Thyroid gland (tissue), 4 donors: ENCODE measurements at regions not wholly inside any gene's neighbourhood (a gene's known extent, or its start where the extent isn't known, plus 50 kb on each side); places are given as distances from the start of the nearest gene placed in this dataset.

Experiments used
- DNase-seq, 2 donors: peaks; one replicate each; pipeline ENCODE4 v3.0.0-alpha.2; 2019
- H3K27ac ChIP-seq, 3 donors: fragments of 200-600 bp; sonication (generic); 1 replicate in 2 of 3; 2 replicates in 1 of 3; pipeline ENCODE4 v1.5.1; 2016 to 2019; ENCODE audit warnings: mild to moderate bottlenecking in 1 of 3, moderate library complexity in 1 of 3
- H3K27me3 ChIP-seq: fragments of 200-600 bp; sonication (generic); one replicate; pipeline ENCODE4 v1.5.1; 2019
- H3K36me3 ChIP-seq, 2 donors: fragments of 200-600 bp; sonication (generic); one replicate each; pipeline ENCODE4 v1.5.1; 2016 to 2019
- H3K4me1 ChIP-seq, 2 donors: fragments of 200-600 bp; sonication (generic); one replicate each; pipeline ENCODE4 v1.5.1; 2017 to 2019
- H3K4me3 ChIP-seq, 3 donors: fragments of 200-600 bp; sonication (generic); replicated peaks in 1 of 3; 1 replicate in 2 of 3; 2 replicates in 1 of 3; pipeline ENCODE4 v1.5.1; 2016; ENCODE audit warnings: mild to moderate bottlenecking in 1 of 3
- H3K9me3 ChIP-seq: fragments of 200-600 bp; sonication (generic); one replicate; pipeline ENCODE4 v1.5.1; 2017
- CTCF ChIP-seq, 6 experiments: fragments of 200-600 bp in 3 of 6; fragments of 450-650 bp in 3 of 6; sonication (generic) in 3 of 6; IDR thresholded peaks; one replicate each; pipeline ENCODE4 v1.5.1; 2016 to 2019; ENCODE audit warnings: antibody characterized with exemption in 6 of 6, mild to moderate bottlenecking in 2 of 6, inconsistent platforms in 1 of 6, moderate library complexity in 1 of 6
- POLR2A ChIP-seq, 2 donors: fragments of 450-650 bp; IDR thresholded peaks; one replicate each; pipeline ENCODE4 v1.6.1; 2017; ENCODE audit warnings: antibody characterized with exemption in 2 of 2, mild to moderate bottlenecking in 2 of 2, moderate library complexity in 1 of 2
- WGBS, 2 donors: methylation state at CpG; one replicate each; pipeline ENCODE4 v1.1.5; 2017; 5-methylcytosine and 5-hydroxymethylcytosine counted together
- intact Hi-C: fragments of 100-400 bp; cut with DNase I; formaldehyde crosslinking; loops from one replicate; pipeline ENCODE4 v1.15.1; 2023

GRCh38 chr10:21209495-21209894 lies 312.4 kb upstream of the NEBL start:
- TF ChIP-seq CTCF (IDR thresholded peaks at IDR 0.05) (no peak), POLR2A (IDR thresholded peaks at IDR 0.05) (no peak)
- Histone ChIP-seq H3K4me3 (no peak overlapping the region), H3K27ac (no peak overlapping the region), H3K4me1 (peaks cover 7 to 8% of the 10 kb centered on the region in 2 donors), H3K9me3 (no peaks in the 10 kb centered on the region), H3K27me3 (no peaks in the 10 kb centered on the region), H3K36me3 (no peaks in the 10 kb centered on the region)
- 88 to 95% methylated on average over 4 of the region's 4 CpGs for WGBS, 2 donors
- no peak for DNase-seq
- intact Hi-C loops: no loop called here

GRCh38 chr10:21208666-21209316 lies 311.7 kb upstream of the NEBL start:
- Histone ChIP-seq H3K36me3 (no peaks in the 10 kb centered on the region), H3K4me1 (peaks cover 7 to 8% of the 10 kb centered on the region in 2 donors), H3K27ac (peak overlapping the region in 1 of 3 donors; percentile 15), H3K4me3 (no peak overlapping the region), H3K27me3 (no peaks in the 10 kb centered on the region), H3K9me3 (no peaks in the 10 kb centered on the region)
- 67 to 77% methylated on average over 7 of the region's 7 CpGs for WGBS, 2 donors
- intact Hi-C loops: no loop called here
- peak in 1 of 2 donors; percentile 27 for DNase-seq
- no peak for TF ChIP-seq POLR2A (IDR thresholded peaks at IDR 0.05)

- H3K4me1 ChIP-seq: peaks cover 7 to 8% of the 10 kb centered on the region in 2 donors
- TF ChIP-seq CTCF (IDR thresholded peaks at IDR 0.05) (no peak), POLR2A (IDR thresholded peaks at IDR 0.05) (no peak)
- H3K4me3 ChIP-seq: no peak overlapping the region
- no peaks in the 10 kb centered on the region for H3K36me3 ChIP-seq
- 97 to 99% methylated on average over 4 of the region's 4 CpGs for WGBS, 2 donors
- intact Hi-C loops: no loop called here
- DNase-seq: no peak
- peak overlapping the region in 1 of 3 donors; percentile 15 for H3K27ac ChIP-seq
- no peaks in the 10 kb centered on the region for H3K9me3 ChIP-seq
- H3K27me3 ChIP-seq: no peaks in the 10 kb centered on the region
Measured at GRCh38 chr10:21207852-21208646, 310.9 kb upstream of the NEBL start.

GRCh38 chr10:21205328-21205727 lies 308.2 kb upstream of the NEBL start:
- intact Hi-C loops: no loop called here
- Histone ChIP-seq H3K4me1 (peaks cover 7 to 8% of the 10 kb centered on the region in 2 donors), H3K27me3 (no peaks in the 10 kb centered on the region), H3K9me3 (no peaks in the 10 kb centered on the region), H3K27ac (no peak overlapping the region), H3K4me3 (no peak overlapping the region), H3K36me3 (no peaks in the 10 kb centered on the region)
- DNase-seq: no peak
- TF ChIP-seq CTCF (IDR thresholded peaks at IDR 0.05): no peak
- TF ChIP-seq POLR2A (IDR thresholded peaks at IDR 0.05): no peak

- peaks cover 10 to 16% of the 10 kb centered on the region in 2 donors for H3K4me1 ChIP-seq
- H3K27ac ChIP-seq: no peak overlapping the region
- TF ChIP-seq POLR2A (IDR thresholded peaks at IDR 0.05): no peak
- no peak for TF ChIP-seq CTCF (IDR thresholded peaks at IDR 0.05)
- WGBS, 2 donors: 78 to 79% methylated on average over 10 of the region's 10 CpGs
- H3K9me3 ChIP-seq: no peaks in the 10 kb centered on the region
- intact Hi-C loops: no loop called here
- no peaks in the 10 kb centered on the region for H3K36me3 ChIP-seq
- no peak overlapping the region for H3K4me3 ChIP-seq
- no peaks in the 10 kb centered on the region for H3K27me3 ChIP-seq
- no peak for DNase-seq
Measured at GRCh38 chr10:21203473-21204107, 306.5 kb upstream of the NEBL start.
